Liver (tissue), 8 donors: ENCODE measurements at regions not wholly inside any gene's neighbourhood (a gene's known extent, or its start where the extent isn't known, plus 50 kb on each side); places are given as distances from the start of the nearest gene placed in this dataset.

Experiments used
- DNase-seq: peaks from one replicate; pipeline ENCODE4 v3.0.0-alpha.2; 2017; ENCODE audit warnings: low spot score
- H3K27ac ChIP-seq, 2 donors: one replicate each; pipeline ENCODE4 v1.7.0; 2013; ENCODE audit warnings: inconsistent platforms in 2 of 2, low read length in 2 of 2, control low read depth in 1 of 2, low read depth in 1 of 2, mild to moderate bottlenecking in 1 of 2
- H3K27me3 ChIP-seq, 4 donors: one replicate each; pipeline versions ENCODE4 v1.6.1 to v1.7.0; 2013; ENCODE audit warnings: low read length in 3 of 4, inconsistent platforms in 1 of 4, mild to moderate bottlenecking in 1 of 4, moderate library complexity in 1 of 4; ENCODE audit not compliant: control insufficient read depth in 4 of 4, insufficient read depth in 4 of 4
- H3K36me3 ChIP-seq, 4 donors: one replicate each; pipeline versions ENCODE4 v1.6.1 to v1.7.0; 2013; ENCODE audit warnings: low read length in 3 of 4, mild to moderate bottlenecking in 3 of 4, low read depth in 1 of 4, moderate library complexity in 1 of 4; ENCODE audit not compliant: control insufficient read depth in 4 of 4, insufficient read depth in 3 of 4
- H3K4me1 ChIP-seq, 4 donors: one replicate each; pipeline versions ENCODE4 v1.6.1 to v1.7.0; 2013; ENCODE audit warnings: low read length in 3 of 4, mild to moderate bottlenecking in 3 of 4, moderate library complexity in 1 of 4; ENCODE audit not compliant: control insufficient read depth in 4 of 4, insufficient read depth in 4 of 4
- H3K4me3 ChIP-seq, 3 donors: one replicate each; pipeline versions ENCODE4 v1.6.1 to v1.7.0; 2013; ENCODE audit warnings: low read length in 3 of 3, control low read depth in 1 of 3, low read depth in 1 of 3, mild to moderate bottlenecking in 1 of 3
- H3K9ac ChIP-seq, 2 donors: one replicate each; pipeline ENCODE4 v1.7.0; 2013; ENCODE audit warnings: low read length in 2 of 2, mild to moderate bottlenecking in 2 of 2, moderate library complexity in 2 of 2, control low read depth in 1 of 2, low read depth in 1 of 2
- H3K9me3 ChIP-seq, 4 donors: one replicate each; pipeline versions ENCODE4 v1.6.1 to v1.7.0; 2013; ENCODE audit warnings: low read length in 3 of 4; ENCODE audit not compliant: control insufficient read depth in 4 of 4
- EGR1 ChIP-seq, 2 donors: IDR thresholded peaks; 2 replicates each; pipeline ENCODE4 v1.6.1; 2016 to 2018; ENCODE audit warnings: antibody characterized with exemption in 2 of 2, low read depth in 2 of 2
- FOXA1 ChIP-seq: IDR thresholded peaks from 2 replicates; pipeline ENCODE4 v1.6.1; 2016; ENCODE audit warnings: antibody characterized with exemption
- FOXA2 ChIP-seq: IDR thresholded peaks from 2 replicates; pipeline ENCODE4 v1.6.1; 2016; ENCODE audit warnings: antibody characterized with exemption
- GABPA ChIP-seq, 2 donors: IDR thresholded peaks in 1 of 2; conservative IDR thresholded peaks in 1 of 2; 2 replicates each; pipeline ENCODE4 v1.6.1; 2016; ENCODE audit warnings: antibody characterized with exemption in 2 of 2, mild to moderate bottlenecking in 1 of 2, moderate library complexity in 1 of 2
- HNF4A ChIP-seq, 2 donors: conservative IDR thresholded peaks; 2 replicates each; pipeline ENCODE4 v1.6.1; 2016; ENCODE audit warnings: antibody characterized with exemption in 2 of 2, mild to moderate bottlenecking in 2 of 2
- HNF4G ChIP-seq: IDR thresholded peaks from 2 replicates; pipeline ENCODE4 v1.6.1; 2016; ENCODE audit warnings: antibody characterized with exemption
- JUND ChIP-seq, 2 donors: IDR thresholded peaks; 2 replicates each; pipeline ENCODE4 v1.6.1; 2016; ENCODE audit warnings: antibody characterized with exemption in 2 of 2
- NR2F2 ChIP-seq: IDR thresholded peaks from 2 replicates; pipeline ENCODE4 v1.6.1; 2016; ENCODE audit warnings: antibody characterized with exemption
- RAD21 ChIP-seq, 2 donors: IDR thresholded peaks; 2 replicates each; pipeline ENCODE4 v1.6.1; 2016; ENCODE audit warnings: antibody characterized with exemption in 2 of 2, mild to moderate bottlenecking in 2 of 2
- RXRA ChIP-seq, 2 donors: IDR thresholded peaks; 2 replicates each; pipeline ENCODE4 v1.6.1; 2017 to 2018; ENCODE audit warnings: antibody characterized with exemption in 2 of 2, mild to moderate bottlenecking in 1 of 2
- SP1 ChIP-seq: IDR thresholded peaks from 2 replicates; pipeline ENCODE4 v1.6.1; 2018; ENCODE audit warnings: antibody characterized with exemption, mild to moderate bottlenecking
- TAF1 ChIP-seq: conservative IDR thresholded peaks from 2 replicates; pipeline ENCODE4 v1.6.1; 2016; ENCODE audit warnings: antibody characterized with exemption, mild to moderate bottlenecking
- YY1 ChIP-seq: IDR thresholded peaks from 2 replicates; pipeline ENCODE4 v1.6.1; 2016; ENCODE audit warnings: antibody characterized with exemption, mild to moderate bottlenecking
- WGBS: extraction: QIAGEN DNeasy Blood & Tissue Kit; methylation state at CpG from one replicate; pipeline ENCODE4 v1.1.7; 2013; 5-methylcytosine and 5-hydroxymethylcytosine counted together
- TF ChIP-seq, protein P1 (sequence below): IDR thresholded peaks from 2 replicates; pipeline ENCODE4 v1.6.1; 2016; ENCODE audit warnings: antibody characterized with exemption
- TF ChIP-seq, protein P2 (sequence below): IDR thresholded peaks from 2 replicates; pipeline ENCODE4 v1.6.1; 2016; ENCODE audit warnings: antibody characterized with exemption
- TF ChIP-seq, protein P3 (sequence below): IDR thresholded peaks from 2 replicates; pipeline ENCODE4 v1.6.1; 2016; ENCODE audit warnings: antibody characterized with exemption
- TF ChIP-seq, protein P4 (sequence below): fragments of 150-350 bp; IDR thresholded peaks from 2 replicates; pipeline ENCODE4 v1.5.1; 2017; ENCODE audit warnings: improper control_type of control experiment, low read depth, low read length; ENCODE audit not compliant: missing input control
- TF ChIP-seq, protein P5 (sequence below): IDR thresholded peaks from 2 replicates; pipeline ENCODE4 v1.6.1; 2016; ENCODE audit warnings: antibody characterized with exemption, mild to moderate bottlenecking
- donor health status: healthy.
- donor health status: healthy.
- donor health status: healthy.
- donor health status: healthy.
- donor health status: healthy.

DNA sequence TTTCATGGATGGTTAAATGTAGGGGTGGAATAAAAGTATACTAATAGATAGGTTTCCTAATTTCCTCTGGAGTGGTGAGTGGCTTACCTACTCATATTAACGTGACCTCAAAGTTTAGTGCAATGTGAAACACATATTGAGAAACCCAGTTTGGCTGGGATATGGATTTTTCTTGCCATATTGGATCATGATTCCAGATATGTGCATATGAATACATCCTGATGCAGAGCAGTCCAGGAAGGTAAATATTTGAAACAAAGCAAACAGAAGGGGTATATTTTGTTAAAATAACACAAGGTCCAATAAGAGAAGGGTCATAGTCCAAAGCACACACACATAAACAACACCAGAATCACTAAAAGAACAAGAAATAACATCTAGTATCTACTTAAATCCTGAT is 608.1 kb downstream of the PKHD1 start:
- H3K4me1 ChIP-seq = peaks cover 0 to 11% (median under 1%) of the 10 kb centered on the region in 4 donors
- DNase-seq = no peak
- H3K9me3 ChIP-seq = no peaks in the 10 kb centered on the region
- no peak overlapping the region for H3K4me3 ChIP-seq
- H3K9ac ChIP-seq = no peak overlapping the region
- no peaks in the 10 kb centered on the region for H3K27me3 ChIP-seq
- no peaks in the 10 kb centered on the region for H3K36me3 ChIP-seq
- TF ChIP-seq, protein P1, sequence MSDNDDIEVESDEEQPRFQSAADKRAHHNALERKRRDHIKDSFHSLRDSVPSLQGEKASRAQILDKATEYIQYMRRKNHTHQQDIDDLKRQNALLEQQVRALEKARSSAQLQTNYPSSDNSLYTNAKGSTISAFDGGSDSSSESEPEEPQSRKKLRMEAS = peak; percentile 79
- peak; percentile 77 to 96 for TF ChIP-seq HNF4A (conservative IDR thresholded peaks at IDR 0.05)
- TF ChIP-seq RAD21 (IDR thresholded peaks at IDR 0.05) = peak in 1 of 2 donors; percentile 33
- peak; percentile 10 to 71 for TF ChIP-seq RXRA (IDR thresholded peaks at IDR 0.05)
- TF ChIP-seq GABPA (IDR thresholded peaks at IDR 0.05 in 1 of 2, conservative IDR thresholded peaks at IDR 0.05 in 1 of 2) = peak in 1 of 2 donors; percentile 41
- peak; percentile 47 for TF ChIP-seq FOXA1
- TF ChIP-seq NR2F2 = no peak
- TF ChIP-seq TAF1 = no peak
- TF ChIP-seq, protein P2, sequence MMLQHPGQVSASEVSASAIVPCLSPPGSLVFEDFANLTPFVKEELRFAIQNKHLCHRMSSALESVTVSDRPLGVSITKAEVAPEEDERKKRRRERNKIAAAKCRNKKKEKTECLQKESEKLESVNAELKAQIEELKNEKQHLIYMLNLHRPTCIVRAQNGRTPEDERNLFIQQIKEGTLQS = peak; percentile 16
- TF ChIP-seq, protein P3, sequence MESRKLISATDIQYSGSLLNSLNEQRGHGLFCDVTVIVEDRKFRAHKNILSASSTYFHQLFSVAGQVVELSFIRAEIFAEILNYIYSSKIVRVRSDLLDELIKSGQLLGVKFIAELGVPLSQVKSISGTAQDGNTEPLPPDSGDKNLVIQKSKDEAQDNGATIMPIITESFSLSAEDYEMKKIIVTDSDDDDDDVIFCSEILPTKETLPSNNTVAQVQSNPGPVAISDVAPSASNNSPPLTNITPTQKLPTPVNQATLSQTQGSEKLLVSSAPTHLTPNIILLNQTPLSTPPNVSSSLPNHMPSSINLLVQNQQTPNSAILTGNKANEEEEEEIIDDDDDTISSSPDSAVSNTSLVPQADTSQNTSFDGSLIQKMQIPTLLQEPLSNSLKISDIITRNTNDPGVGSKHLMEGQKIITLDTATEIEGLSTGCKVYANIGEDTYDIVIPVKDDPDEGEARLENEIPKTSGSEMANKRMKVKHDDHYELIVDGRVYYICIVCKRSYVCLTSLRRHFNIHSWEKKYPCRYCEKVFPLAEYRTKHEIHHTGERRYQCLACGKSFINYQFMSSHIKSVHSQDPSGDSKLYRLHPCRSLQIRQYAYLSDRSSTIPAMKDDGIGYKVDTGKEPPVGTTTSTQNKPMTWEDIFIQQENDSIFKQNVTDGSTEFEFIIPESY = peak; percentile 88
- no peak for TF ChIP-seq JUND (IDR thresholded peaks at IDR 0.05)
- TF ChIP-seq, protein P4, sequence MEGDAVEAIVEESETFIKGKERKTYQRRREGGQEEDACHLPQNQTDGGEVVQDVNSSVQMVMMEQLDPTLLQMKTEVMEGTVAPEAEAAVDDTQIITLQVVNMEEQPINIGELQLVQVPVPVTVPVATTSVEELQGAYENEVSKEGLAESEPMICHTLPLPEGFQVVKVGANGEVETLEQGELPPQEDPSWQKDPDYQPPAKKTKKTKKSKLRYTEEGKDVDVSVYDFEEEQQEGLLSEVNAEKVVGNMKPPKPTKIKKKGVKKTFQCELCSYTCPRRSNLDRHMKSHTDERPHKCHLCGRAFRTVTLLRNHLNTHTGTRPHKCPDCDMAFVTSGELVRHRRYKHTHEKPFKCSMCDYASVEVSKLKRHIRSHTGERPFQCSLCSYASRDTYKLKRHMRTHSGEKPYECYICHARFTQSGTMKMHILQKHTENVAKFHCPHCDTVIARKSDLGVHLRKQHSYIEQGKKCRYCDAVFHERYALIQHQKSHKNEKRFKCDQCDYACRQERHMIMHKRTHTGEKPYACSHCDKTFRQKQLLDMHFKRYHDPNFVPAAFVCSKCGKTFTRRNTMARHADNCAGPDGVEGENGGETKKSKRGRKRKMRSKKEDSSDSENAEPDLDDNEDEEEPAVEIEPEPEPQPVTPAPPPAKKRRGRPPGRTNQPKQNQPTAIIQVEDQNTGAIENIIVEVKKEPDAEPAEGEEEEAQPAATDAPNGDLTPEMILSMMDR = no peak
- TF ChIP-seq, protein P5, sequence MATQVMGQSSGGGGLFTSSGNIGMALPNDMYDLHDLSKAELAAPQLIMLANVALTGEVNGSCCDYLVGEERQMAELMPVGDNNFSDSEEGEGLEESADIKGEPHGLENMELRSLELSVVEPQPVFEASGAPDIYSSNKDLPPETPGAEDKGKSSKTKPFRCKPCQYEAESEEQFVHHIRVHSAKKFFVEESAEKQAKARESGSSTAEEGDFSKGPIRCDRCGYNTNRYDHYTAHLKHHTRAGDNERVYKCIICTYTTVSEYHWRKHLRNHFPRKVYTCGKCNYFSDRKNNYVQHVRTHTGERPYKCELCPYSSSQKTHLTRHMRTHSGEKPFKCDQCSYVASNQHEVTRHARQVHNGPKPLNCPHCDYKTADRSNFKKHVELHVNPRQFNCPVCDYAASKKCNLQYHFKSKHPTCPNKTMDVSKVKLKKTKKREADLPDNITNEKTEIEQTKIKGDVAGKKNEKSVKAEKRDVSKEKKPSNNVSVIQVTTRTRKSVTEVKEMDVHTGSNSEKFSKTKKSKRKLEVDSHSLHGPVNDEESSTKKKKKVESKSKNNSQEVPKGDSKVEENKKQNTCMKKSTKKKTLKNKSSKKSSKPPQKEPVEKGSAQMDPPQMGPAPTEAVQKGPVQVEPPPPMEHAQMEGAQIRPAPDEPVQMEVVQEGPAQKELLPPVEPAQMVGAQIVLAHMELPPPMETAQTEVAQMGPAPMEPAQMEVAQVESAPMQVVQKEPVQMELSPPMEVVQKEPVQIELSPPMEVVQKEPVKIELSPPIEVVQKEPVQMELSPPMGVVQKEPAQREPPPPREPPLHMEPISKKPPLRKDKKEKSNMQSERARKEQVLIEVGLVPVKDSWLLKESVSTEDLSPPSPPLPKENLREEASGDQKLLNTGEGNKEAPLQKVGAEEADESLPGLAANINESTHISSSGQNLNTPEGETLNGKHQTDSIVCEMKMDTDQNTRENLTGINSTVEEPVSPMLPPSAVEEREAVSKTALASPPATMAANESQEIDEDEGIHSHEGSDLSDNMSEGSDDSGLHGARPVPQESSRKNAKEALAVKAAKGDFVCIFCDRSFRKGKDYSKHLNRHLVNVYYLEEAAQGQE = peak; percentile 37
- TF ChIP-seq YY1 = peak; percentile 84
- TF ChIP-seq EGR1 (IDR thresholded peaks at IDR 0.05; ENCODE audit: low read depth in 2 of 2) = no peak
- TF ChIP-seq FOXA2 = peak; percentile 81
- TF ChIP-seq HNF4G = no peak
- TF ChIP-seq SP1 = peak; percentile 32
- no peak overlapping the region for H3K27ac ChIP-seq
- 28% methylated on average over 1 of the region's 1 CpG for WGBS
